HFFc6 (cell line): ENCODE measurements at regions not wholly inside any gene's neighbourhood (a gene's known extent, or its start where the extent isn't known, plus 50 kb on each side); places are given as distances from the start of the nearest gene placed in this dataset.

ENCODE experiments used
- DNase-seq: peaks from one replicate; pipeline ENCODE4 v3.0.0-alpha.2; 2018
- H3K27ac Mint-ChIP-seq: 2 replicates; pipeline ENCODE4 v1.8.0; 2020; ENCODE audit warnings: mild to moderate bottlenecking, mixed read lengths
- H3K27me3 Mint-ChIP-seq: 2 replicates; pipeline ENCODE4 v1.8.0; 2021; ENCODE audit warnings: mild to moderate bottlenecking, moderate library complexity, mixed read lengths; ENCODE audit not compliant: insufficient read depth
- H3K36me3 Mint-ChIP-seq: 2 replicates; pipeline ENCODE4 v1.8.0; 2021; ENCODE audit warnings: low read depth, mixed read lengths
- H3K4me1 Mint-ChIP-seq: 2 replicates; pipeline ENCODE4 v1.8.0; 2020; ENCODE audit warnings: low read depth, mixed read lengths
- H3K4me3 Mint-ChIP-seq: 2 replicates; pipeline ENCODE4 v1.8.0; 2020; ENCODE audit warnings: mild to moderate bottlenecking, moderate library complexity, mixed read lengths
- H3K9me3 Mint-ChIP-seq: 2 replicates; pipeline ENCODE4 v1.8.0; 2020; ENCODE audit warnings: mild to moderate bottlenecking, mixed read lengths
- CTCF ChIP-seq: fragments of 200-600 bp; sonication (generic); IDR thresholded peaks from 2 replicates; pipeline ENCODE4 v1.5.0; 2021; ENCODE audit warnings: antibody characterized with exemption, mild to moderate bottlenecking

GRCh38 chr7:19421861-19422260 is 276.6 kb upstream of the FERD3L start:
- Mint-ChIP-seq H3K4me3 (no peak overlapping the region), H3K27me3 (peaks cover 1% of the 10 kb centered on the region; the same call in 1 of the 2 replicates), H3K9me3 (no peaks in the 10 kb centered on the region), H3K36me3 (no peaks in the 10 kb centered on the region), H3K4me1 (no peaks in the 10 kb centered on the region; the same call in 1 of the 2 replicates), H3K27ac (no peak overlapping the region)
- TF ChIP-seq CTCF, result no peak
- DNase-seq, result no peak

- no peak for DNase-seq
- TF ChIP-seq CTCF, result no peak
- Mint-ChIP-seq H3K36me3 (no peaks in the 10 kb centered on the region), H3K27ac (no peak overlapping the region), H3K9me3 (no peaks in the 10 kb centered on the region), H3K27me3 (peaks cover 3% of the 10 kb centered on the region; the same call in 1 of the 2 replicates), H3K4me3 (no peak overlapping the region), H3K4me1 (no peaks in the 10 kb centered on the region; the same call in 1 of the 2 replicates)
Measured at GRCh38 chr7:19417231-19417630, 272.0 kb upstream of the FERD3L start.

GRCh38 chr7:19415123-19415522 is 269.9 kb upstream of the FERD3L start:
- TF ChIP-seq CTCF, result no peak
- DNase-seq, result no peak
- no peaks in the 10 kb centered on the region; the same call in 1 of the 2 replicates for H3K4me1 Mint-ChIP-seq
- no peak overlapping the region for H3K27ac Mint-ChIP-seq
- H3K27me3 Mint-ChIP-seq, result peaks cover 3% of the 10 kb centered on the region; the same call in 1 of the 2 replicates
- no peaks in the 10 kb centered on the region for H3K9me3 Mint-ChIP-seq
- no peak overlapping the region for H3K4me3 Mint-ChIP-seq
- H3K36me3 Mint-ChIP-seq, result no peaks in the 10 kb centered on the region

GRCh38 chr7:19413443-19413965 is 268.3 kb upstream of the FERD3L start:
- no peaks in the 10 kb centered on the region for H3K36me3 Mint-ChIP-seq
- TF ChIP-seq CTCF, result no peak
- H3K27ac Mint-ChIP-seq, result no peak overlapping the region
- no peak for DNase-seq
- peaks cover 2% of the 10 kb centered on the region; the same call in 1 of the 2 replicates for H3K27me3 Mint-ChIP-seq
- H3K4me3 Mint-ChIP-seq, result no peak overlapping the region
- H3K4me1 Mint-ChIP-seq, result no peaks in the 10 kb centered on the region; the same call in 1 of the 2 replicates
- no peaks in the 10 kb centered on the region for H3K9me3 Mint-ChIP-seq

- no peak for TF ChIP-seq CTCF
- DNase-seq, result no peak
Measured at GRCh38 chr7:19410691-19411090, 265.5 kb upstream of the FERD3L start.

More at GRCh38 chr7:19410691-19411090, 265.5 kb upstream of the FERD3L start:
- H3K27me3 Mint-ChIP-seq, result no peaks in the 10 kb centered on the region
- H3K4me3 Mint-ChIP-seq, result no peak overlapping the region
- H3K27ac Mint-ChIP-seq, result no peak overlapping the region
- peaks cover 7% of the 10 kb centered on the region for H3K4me1 Mint-ChIP-seq
- no peaks in the 10 kb centered on the region for H3K9me3 Mint-ChIP-seq
- no peaks in the 10 kb centered on the region for H3K36me3 Mint-ChIP-seq
